ENCODE measurements at regions not wholly inside any gene's neighbourhood (a gene's known extent, or its start where the extent isn't known, plus 50 kb on each side); places are given as distances from the start of the nearest gene placed in this dataset.

DNA sequence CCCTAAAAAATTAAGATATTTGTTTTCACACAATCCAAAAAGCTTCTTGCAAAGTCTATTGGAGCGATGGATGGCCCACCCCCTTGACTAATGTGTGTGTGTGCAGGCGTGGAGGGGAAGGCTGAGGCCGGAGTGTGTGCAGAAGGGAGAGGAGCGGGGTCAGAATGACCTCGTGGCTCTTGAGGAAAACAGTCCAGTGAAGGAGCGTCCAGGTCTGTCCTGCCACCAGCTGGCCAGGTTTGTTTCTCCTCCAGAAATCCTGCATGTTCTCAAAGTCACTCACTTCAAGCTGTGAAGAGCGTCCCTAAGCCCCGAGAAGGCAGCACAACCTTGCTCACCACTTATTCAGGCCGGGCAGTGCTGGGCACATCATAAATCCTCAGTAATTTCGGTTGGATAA, 69.5 kb upstream of the SSX2IP start:
- DNase-seq (ENCODE audit: low read depth) = no peak

DNA sequence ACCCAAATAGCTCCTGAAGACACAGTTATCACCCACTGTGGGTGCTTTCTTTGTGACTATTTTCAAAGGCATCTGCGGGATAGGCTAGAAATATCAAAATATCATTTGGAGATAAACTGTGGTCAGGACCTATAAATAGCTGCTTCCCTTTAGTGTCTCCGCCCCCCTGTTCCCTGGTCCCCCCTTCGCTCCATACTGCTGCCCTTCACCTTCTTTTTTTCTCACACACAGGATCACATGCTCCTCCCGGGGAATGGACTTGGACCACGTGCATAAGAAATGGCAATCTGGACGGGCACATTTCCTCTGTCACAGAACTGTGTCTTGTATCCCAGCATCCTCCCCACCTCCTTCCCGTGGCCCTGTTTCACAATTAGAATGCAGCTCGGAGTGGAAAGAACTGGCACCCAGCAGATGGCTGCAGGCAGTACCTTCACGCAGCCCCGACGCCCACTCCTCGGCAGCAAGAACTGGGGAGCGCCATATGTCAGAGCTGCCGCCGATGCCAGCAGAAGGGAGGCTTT, 68.8 kb upstream of the SSX2IP start:
- peak; percentile 67 for DNase-seq (ENCODE audit: low read depth)

DNA sequence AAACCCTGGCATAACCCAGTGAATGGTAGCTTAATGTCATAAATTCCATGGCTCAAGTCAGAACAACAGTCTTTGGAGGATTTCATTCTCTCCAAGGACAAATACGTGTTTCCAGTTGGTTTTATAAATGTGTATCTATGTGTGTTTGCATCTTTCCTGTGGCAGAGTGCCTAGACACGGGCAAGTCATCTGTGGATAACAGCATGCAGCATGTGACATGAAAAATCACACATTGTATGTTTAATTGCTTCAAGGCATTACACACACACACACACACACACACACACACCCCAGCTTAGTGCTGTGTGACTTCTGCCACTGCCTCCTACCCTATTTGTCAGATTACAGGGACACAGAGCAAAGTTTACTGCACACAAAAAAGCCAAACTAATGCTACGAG, 68.2 kb upstream of the SSX2IP start:
- DNase-seq (ENCODE audit: low read depth) = no peak

DNA sequence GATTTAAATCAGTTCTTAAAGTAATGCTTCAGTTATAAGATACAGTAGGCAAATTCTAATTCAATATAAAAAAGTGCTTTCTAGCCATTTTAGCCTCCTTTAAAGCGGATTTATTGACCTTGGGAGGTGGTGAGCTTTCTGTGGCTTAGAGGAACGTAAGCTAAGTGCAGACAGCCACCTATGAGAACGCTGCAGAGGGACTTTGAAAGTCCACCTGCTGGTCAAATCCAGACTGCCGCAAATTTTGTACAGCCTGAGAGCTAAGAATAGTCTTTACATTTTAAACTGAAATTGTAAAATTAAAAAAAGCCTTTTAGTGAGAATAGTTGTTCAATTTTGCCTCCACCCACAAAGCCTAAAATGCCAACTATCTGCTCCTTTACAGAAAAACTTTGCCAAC, 67.0 kb upstream of the SSX2IP start:
- no peak for DNase-seq (ENCODE audit: low read depth)

- no peak for DNase-seq (ENCODE audit: low read depth)
Observed at GRCh38 chr1:84756455-84757082, 66.3 kb upstream of the SSX2IP start.

- DNase-seq (ENCODE audit: low read depth) = no peak
Observed at GRCh38 chr1:84756001-84756400, 65.7 kb upstream of the SSX2IP start.

DNA sequence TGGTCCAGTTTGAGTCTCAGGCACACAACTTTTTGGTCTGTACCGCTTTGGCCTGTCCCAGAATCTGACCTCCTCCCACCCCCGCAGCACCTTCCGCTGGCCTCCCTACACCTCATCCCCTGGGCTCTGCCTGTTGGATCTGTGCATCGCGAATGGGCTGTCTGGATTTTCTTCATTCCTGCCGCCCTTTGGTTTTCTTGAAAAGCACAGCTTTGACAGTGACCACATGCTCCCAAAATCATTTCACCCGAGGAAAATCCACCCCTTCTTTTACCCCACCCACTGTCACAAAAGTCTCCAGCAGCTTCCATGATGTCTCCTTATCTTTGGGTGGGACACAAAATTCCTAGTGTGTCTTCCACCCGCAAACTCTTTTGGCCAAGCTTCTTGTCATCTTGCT, 65.0 kb upstream of the SSX2IP start:
- no peak for DNase-seq (ENCODE audit: low read depth)

GRCh38 chr1:84754386-84754703, 64.1 kb upstream of the SSX2IP start:
- no peak for DNase-seq (ENCODE audit: low read depth)

- DNase-seq (ENCODE audit: low read depth) = peak; percentile 86
Observed at GRCh38 chr1:84753516-84754385, 63.5 kb upstream of the SSX2IP start.

DNA sequence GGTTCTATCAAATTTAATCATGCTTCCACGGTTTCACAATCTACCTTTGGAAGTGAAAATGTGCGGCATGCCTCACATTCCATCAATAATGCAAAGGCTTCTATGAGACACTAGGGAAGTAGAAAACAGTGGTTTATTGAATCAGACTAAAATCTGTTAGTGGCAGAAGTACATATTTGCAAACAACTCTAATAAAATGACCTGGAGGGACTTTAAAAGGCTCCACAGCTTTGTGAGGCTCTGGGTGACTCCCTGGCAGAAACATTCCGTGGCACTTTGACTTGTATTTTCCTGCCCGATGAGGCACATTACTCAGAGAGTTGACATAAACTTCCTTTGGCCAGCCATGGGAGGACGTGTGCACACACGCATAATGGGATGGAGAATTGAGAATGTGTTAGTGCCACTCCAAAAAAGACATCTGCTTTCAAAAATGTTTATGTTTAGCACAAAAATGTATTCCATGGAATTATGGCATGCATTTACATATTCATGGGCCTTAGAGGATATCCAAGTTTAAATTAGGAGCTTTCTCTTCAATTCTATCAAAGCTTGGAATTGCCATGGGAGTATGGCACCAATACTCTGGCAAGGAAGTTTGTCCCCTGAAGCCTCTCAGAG, 60.0 kb upstream of the SSX2IP start:
- DNase-seq (ENCODE audit: low read depth) = no peak

- no peak for DNase-seq (ENCODE audit: low read depth)
Observed at GRCh38 chr1:84749427-84749826, 59.2 kb upstream of the SSX2IP start.

GRCh38 chr1:84748364-84748763, 58.1 kb upstream of the SSX2IP start:
- DNase-seq (ENCODE audit: low read depth) = no peak

- DNase-seq (ENCODE audit: low read depth) = no peak
Observed at GRCh38 chr1:84745857-84746256, 55.6 kb upstream of the SSX2IP start.

DNA sequence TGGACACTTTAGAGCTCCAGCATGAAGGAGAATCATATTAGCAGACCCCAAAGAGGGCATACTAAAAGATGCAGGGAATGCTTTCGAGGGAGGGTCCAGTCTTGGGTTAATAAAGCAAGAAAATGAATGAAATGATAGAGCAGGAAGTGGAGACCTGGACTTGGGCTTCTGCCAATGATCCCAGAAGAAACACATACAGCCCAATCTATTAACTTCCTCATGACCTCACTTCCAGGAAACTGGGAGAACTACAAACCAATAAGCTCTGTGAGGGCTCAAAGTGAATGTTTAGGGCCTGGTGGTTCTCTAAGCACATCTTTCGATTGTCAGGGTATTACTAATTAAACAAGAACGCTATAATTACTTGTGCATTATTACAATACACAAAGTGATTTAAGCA, 53.6 kb upstream of the SSX2IP start:
- no peak for DNase-seq (ENCODE audit: low read depth)

- no peak for DNase-seq (ENCODE audit: low read depth)
Observed at GRCh38 chr1:84742653-84743052, 52.4 kb upstream of the SSX2IP start.

GRCh38 chr1:84740050-84740714, 49.9 kb upstream of the SSX2IP start:
- DNase-seq (ENCODE audit: low read depth) = no peak

Data from Daoy (cell line).